ENCODE measurements at regions not wholly inside any gene's neighbourhood (a gene's known extent, or its start where the extent isn't known, plus 50 kb on each side); places are given as distances from the start of the nearest gene placed in this dataset.
"Not testable (repeated sequence)": the region's sequence is repeated elsewhere in the genome, so short reads cannot be mapped to it uniquely, and the experiment has no call there.

DNA sequence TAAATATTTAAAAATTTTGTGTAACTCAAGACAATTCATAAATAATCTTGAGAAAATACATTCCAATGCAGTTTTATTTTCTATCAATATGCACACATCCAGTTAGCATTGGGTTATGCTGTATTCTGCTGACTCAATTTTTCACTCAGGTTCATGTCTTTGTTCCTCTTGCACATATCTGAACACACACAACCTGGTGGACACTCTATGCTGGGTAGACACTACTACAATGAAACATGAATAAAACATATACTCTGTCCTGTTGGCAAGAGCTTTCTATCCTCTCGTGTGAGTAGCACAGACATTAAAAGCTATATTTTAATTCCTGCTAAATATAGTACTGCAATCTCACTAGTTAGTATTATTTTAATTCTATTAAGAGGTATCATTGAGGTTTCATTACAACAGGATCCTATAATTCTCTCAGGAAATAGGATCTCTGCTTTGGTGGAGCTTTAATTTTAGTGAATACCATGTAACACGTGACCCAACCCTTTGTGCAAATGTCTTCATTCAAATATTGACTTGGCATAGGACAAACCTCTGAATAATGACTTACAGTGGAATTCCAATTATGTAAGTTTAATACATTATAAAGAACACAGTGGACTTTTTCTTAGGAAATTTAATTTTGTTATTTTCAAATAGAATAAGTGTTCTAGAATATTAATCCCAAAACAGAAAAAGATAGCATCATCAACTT, 342.3 kb upstream of the TMEFF2 start:
- no peak for DNase-seq

DNA sequence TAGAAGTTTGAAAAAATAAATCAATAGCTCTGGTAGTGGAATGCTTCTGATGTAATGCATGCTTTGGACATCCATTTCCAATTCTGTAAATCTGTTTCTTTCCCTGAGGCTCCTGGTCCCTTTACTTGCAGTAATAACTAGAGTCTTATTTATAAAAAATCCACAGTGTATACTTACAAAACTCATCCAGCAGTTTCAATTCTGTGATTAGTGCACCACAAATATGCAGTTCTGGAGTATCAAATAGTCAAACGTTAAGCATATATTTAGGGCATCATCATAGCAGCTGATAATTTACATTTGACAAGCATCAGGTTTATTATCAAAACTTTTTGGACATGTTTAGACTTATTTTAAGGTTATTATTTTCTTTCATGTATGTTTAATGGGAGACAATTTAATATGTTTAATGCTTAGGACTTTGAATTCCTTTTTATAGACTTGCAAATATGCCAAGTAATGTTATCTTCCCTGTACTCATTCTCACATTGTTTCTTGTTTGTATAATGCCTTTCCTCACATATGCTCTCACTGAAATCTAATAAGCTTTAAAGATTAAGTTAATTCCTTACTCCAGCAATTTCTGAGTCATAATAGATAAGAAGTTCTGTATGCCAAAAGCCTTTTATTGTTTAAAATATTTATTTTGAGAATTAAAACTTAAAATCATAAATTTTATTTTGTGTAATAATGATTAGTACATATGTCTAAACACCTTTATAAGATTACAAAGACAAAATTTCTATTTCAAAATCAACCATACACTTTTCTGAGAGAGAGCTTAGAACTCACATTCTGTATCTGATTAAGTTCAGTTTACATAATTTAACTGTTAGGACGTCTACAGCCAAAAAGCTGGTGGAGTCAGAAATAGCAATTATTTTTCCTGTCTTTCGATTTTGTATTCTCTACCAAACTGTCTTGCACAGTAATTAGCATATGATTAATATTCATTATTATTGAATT, 341.5 kb upstream of the TMEFF2 start:
- DNase-seq = no peak

GRCh38 chr2:192534072-192534471, 339.3 kb upstream of the TMEFF2 start:
- DNase-seq = no peak

DNA sequence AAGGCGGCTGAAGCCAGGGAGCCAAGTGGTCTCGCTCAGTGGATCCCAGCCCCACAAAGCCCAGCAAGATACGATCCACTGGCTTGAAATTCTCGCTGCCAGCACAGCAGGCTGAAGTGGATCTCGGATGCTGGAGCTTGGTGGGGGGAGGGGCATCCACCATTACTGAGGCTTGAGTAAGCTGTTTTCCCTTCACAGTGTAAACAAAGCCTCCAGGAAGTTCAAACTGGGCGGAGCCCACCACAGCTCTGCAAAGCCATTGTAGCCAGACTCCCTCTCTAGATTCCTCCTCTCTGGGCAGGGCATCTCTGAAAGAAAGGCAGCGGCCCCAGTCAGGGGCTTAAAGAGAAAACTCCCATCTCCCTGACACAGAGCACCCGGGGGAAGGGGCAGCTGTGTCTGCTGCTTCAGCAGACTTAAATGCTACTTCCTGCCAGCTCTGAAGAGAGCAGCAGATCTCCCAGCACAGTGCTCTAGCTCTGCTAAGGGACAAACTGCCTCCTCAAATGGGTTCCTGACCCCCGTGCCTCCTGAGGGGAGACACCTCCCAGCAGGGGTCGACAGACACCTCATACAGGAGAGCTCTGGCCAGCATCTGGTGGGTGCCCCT, 330.0 kb upstream of the TMEFF2 start:
- DNase-seq = not testable (repeated sequence)

GRCh38 chr2:192524214-192524613, 329.5 kb upstream of the TMEFF2 start:
- not testable (repeated sequence) for DNase-seq

- no peak for DNase-seq
Measured at GRCh38 chr2:192515937-192516336, 321.2 kb upstream of the TMEFF2 start.

DNA sequence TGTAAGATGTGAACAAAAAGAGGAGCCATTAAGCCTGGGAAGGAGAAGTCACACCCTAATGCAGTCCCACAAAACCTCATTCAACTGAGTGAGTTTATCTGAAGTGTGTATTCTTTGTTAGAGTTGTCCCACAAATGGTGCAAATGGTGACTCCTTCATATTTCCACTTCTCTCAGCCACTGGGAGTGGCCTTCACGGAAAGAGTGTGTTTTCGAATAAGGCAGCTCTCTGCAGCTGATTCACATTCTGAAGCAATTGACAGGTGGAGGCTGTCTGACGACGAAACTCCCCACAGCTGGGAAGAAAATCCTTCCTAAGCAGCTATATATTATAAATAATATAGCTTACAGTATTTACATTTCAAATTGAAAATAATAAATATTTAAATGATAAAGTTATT, 318.8 kb upstream of the TMEFF2 start:
- no peak for DNase-seq

- DNase-seq = not testable (repeated sequence)
Measured at GRCh38 chr2:192507836-192508450, 313.2 kb upstream of the TMEFF2 start.

DNA sequence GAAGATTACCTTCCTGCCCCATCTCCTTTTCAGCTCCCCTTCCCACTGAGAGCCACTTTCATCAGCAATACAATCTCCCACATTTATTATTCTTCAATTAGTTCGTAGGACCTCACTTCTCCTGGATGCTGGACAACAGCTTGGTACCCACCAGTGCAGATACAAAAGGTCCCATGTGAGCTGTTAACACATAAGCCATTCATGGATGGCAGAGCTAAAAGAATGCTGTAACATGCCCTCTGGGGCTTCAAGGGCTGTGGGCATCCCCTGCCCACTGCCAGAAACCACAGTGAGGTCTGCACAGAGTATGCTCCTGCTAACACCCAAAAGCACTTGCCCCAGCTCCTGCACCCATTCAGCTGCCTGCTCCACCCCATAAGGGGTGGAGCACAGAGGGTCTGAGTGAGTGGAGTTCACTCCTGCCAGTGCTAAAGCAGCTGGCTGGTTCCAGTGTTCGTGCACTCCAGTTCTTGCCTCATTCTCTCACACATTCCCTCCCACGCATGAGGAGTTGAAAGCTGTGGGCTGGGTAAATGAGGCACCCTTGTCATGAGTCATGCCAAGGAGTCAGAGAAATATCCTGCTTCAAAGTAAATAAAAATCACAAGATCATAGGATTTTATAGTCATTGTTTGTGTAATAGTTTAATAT, 305.9 kb upstream of the TMEFF2 start:
- no peak for DNase-seq

GRCh38 chr2:192499476-192499875, 304.7 kb upstream of the TMEFF2 start:
- DNase-seq = no peak

DNA sequence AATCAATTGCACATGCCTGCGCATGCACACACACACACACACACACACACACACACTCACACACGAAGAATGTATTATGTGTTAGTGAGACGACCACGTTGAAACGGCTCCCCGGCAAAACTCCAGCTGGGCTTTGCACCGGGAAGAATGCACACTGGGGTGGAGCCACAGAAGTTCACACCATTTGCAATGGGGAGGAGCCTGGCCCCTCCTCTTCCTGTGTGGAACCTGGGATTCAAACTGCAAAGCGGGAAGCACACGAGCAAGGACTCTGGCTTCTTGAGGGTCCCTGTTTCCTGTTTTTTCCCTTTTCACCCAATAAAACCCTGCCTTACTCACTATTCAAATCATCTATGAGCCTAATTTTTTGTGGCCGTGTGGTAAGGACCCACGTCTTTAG, 304.0 kb upstream of the TMEFF2 start:
- no peak for DNase-seq

DNA sequence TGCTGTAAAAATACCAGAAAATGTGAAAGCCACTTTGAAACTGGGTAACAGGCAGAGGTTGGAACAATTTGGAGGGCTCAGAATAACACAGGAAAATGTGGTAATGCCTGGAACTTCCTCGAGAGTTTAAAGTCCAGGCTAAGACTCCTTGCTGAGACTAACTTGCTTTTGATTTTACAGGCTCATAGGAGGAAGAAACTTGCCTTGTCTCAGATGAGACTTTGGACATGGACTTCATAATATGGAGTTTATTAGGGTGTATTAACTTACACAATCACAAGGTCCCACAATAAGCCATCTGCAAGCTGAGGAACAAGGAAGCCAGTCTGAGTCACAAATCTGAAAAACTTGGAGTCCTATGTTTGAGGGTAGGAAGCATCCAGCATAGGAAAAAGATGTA, 293.4 kb upstream of the TMEFF2 start:
- not testable (repeated sequence) for DNase-seq

- no peak for DNase-seq
Measured at GRCh38 chr2:192487636-192488035, 292.9 kb upstream of the TMEFF2 start.

DNA sequence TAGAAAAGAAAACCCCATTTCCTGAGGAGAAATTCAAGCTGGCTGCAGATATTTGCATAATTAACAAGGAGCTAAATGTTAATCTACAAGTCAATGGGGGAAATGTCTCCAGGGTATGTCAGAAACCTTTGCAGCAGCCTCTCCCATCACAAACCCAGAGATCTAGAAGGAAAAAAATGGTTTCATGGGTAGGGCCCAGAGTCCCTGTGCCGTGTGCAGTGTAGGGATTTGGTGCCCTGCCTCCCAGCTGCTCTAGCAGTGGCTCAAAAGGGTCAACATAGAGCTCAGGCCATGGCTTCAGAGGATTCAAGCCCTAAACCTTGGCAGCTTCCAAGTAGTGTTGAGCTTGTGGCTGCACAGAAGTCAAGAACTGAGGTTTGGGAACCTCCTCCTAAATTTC, 290.2 kb upstream of the TMEFF2 start:
- DNase-seq = no peak

DNA sequence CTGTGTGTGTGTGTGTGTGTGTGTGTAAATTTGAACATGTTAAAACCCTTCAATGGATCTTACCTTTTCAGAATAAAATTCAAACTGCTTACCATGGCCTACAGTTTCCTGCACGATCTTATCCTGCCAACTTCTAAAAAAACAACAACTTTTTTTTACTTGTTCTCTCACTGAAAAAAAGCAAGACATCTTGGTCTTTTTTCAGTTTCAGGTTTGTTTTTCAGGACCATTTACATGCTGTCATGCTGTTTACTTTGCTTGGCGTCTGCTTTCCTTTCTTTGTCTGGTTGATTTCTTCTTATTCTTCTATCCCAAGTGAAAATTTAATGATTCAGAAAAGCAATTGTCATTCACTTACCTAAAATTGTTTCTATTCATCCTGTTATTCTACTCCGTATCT, 286.3 kb upstream of the TMEFF2 start:
- DNase-seq = no peak

GRCh38 chr2:192473331-192473730, 278.6 kb upstream of the TMEFF2 start:
- DNase-seq = no peak

DNA sequence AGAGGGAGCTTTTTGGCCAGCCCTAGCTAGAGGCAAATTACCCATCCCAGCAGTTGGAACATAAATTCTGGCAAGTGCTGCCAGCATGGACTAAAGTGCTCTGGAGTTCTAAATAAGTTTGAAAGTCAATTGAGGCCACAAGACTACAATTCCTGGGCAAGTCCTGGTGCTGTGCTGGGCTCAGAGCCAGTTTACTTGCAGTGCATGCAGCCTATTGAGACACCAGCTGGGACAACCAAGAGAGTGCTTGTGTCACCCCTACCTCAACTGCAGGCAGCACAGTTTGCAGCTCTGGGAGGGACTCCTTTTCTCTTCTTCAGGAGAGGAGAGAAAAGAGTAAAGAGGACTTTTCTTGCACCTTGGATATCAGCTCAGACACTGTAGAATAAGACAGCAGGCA, 277.2 kb upstream of the TMEFF2 start:
- no peak for DNase-seq

- DNase-seq = no peak
Measured at GRCh38 chr2:192469612-192470011, 274.9 kb upstream of the TMEFF2 start.

GRCh38 chr2:192467953-192468660, 273.4 kb upstream of the TMEFF2 start:
- no peak for DNase-seq

DNA sequence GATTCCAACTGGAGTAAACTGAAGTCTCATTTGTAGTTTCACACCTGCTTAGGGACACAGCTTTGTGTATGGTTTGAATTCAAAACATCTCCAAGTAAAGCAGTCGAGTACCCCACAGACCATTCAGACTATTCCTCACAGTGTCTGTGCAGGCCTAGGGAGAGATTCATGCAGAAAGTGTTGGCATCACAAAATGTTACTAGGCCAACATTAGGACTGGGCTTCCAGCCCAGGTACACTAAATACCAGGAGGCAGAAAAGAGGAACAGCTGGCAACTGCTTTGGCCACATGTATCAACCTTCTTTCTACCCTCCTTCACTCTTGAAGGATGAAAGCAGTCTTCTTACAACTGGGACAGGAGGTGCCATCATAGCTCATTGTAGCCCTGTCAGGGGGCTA, 270.4 kb upstream of the TMEFF2 start:
- DNase-seq = no peak

- no peak for DNase-seq
Measured at GRCh38 chr2:192459422-192459821, 264.7 kb upstream of the TMEFF2 start.

DNA sequence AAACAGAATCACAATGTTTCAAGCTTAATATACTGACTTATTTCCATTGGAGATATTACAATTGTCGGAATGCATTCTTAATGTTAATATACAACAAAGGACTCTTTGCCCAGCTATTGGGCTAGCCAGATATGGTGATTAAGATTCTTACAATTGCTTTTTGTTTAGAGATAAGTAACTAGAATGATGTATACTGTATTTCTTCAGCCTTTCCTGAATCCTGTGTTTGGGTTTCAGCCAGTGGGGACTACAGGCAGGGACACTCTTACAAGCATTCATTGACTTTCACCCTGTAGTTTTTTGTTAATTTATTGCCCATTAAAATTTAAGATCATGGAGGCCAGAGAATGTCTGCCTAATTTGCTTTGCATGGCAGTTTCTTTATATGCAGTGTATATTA, 254.1 kb upstream of the TMEFF2 start:
- no peak for DNase-seq

All from NCI-H2029 treated with DMSO at 0.1 percent for 48 hours (cell line).